ENCODE measurements at regions not wholly inside any gene's neighbourhood (a gene's known extent, or its start where the extent isn't known, plus 50 kb on each side); places are given as distances from the start of the nearest gene placed in this dataset.

GRCh38 chr6:93975159-93975558 lies 555.8 kb upstream of the EPHA7 start (continued):
- TF ChIP-seq CTCF (IDR thresholded peaks at IDR 0.05) (no peak), TAF1 (IDR thresholded peaks at IDR 0.05; ENCODE audit: borderline replicate concordance, low read depth, low read length) (no peak), EP300 (IDR thresholded peaks at IDR 0.05; ENCODE audit: borderline replicate concordance in 1 of 2, low read depth in 1 of 2, low read length in 1 of 2) (no peak), MEF2A (IDR thresholded peaks at IDR 0.05; ENCODE audit: borderline replicate concordance, low read depth) (no peak), CHD2 (IDR thresholded peaks at IDR 0.05; ENCODE audit: low read length, partially characterized antibody) (no peak), FOXM1 (IDR thresholded peaks at IDR 0.05; ENCODE audit: low read depth) (no peak)

- Histone ChIP-seq H2AFZ (ENCODE audit: low read depth) (no peak overlapping the region), H3K9me3 (no peaks in the 10 kb centered on the region)
- 3% methylated on average over 2 of the region's 2 CpGs for WGBS (ENCODE audit: low lambda C conversion rate)
Measured at GRCh38 chr6:93974332-93974731, 555.0 kb upstream of the EPHA7 start.

More at GRCh38 chr6:93974332-93974731, 555.0 kb upstream of the EPHA7 start:
- ChIA-PET CTCF (no interaction called here), POLR2A (no interaction called here)
- H3K27ac ChIP-seq (ENCODE audit: low read depth in 2 of 2, low read length in 1 of 2), result no peak overlapping the region
- no peaks in the 10 kb centered on the region for H4K20me1 ChIP-seq (ENCODE audit: insufficient read depth)
- no peak overlapping the region for H3K4me3 ChIP-seq (ENCODE audit: low read depth in 2 of 2, low read length in 1 of 2)
- H3K79me2 ChIP-seq (ENCODE audit: insufficient read depth), result no peaks in the 10 kb centered on the region
- TF ChIP-seq TCF12 (IDR thresholded peaks at IDR 0.05), result no peak
- no peak for TF ChIP-seq SMC3 (IDR thresholded peaks at IDR 0.05; ENCODE audit: low read depth, low read length)
- TF ChIP-seq ELF1 (IDR thresholded peaks at IDR 0.05), result no peak
- TF ChIP-seq RCOR1 (IDR thresholded peaks at IDR 0.05; ENCODE audit: low read length), result no peak
- no peak for TF ChIP-seq MEF2A (IDR thresholded peaks at IDR 0.05; ENCODE audit: borderline replicate concordance, low read depth)
- TF ChIP-seq CHD2 (IDR thresholded peaks at IDR 0.05; ENCODE audit: low read length, partially characterized antibody), result no peak
- no peak for TF ChIP-seq SIN3A (IDR thresholded peaks at IDR 0.05; ENCODE audit: borderline replicate concordance, low read depth, low read length)
- no peak for TF ChIP-seq JUND (IDR thresholded peaks at IDR 0.05)
- no peak for TF ChIP-seq GATA2 (CRISPR knock-in tag; IDR thresholded peaks at IDR 0.05)
- TF ChIP-seq MAX (IDR thresholded peaks at IDR 0.05; ENCODE audit: low read depth), result no peak
- TF ChIP-seq USF2 (IDR thresholded peaks at IDR 0.05; ENCODE audit: borderline replicate concordance, low read depth, low read length), result no peak
- no peak for TF ChIP-seq FOXJ3 (CRISPR knock-in tag; IDR thresholded peaks at IDR 0.05)
- TF ChIP-seq GABPA (IDR thresholded peaks at IDR 0.05; ENCODE audit: low read depth), result no peak
- no peak for TF ChIP-seq EZH2phosphoT487 (IDR thresholded peaks at IDR 0.05; ENCODE audit: borderline replicate concordance, low read depth)
- no peak overlapping the region for H3K4me2 ChIP-seq
- H3K4me1 ChIP-seq (ENCODE audit: control insufficient read depth in 1 of 2, insufficient read depth in 2 of 2, low read depth in 1 of 2, low read length in 1 of 2), result no peaks in the 10 kb centered on the region
- no peaks in the 10 kb centered on the region for H3K36me3 ChIP-seq (replicated peaks in 1 of 2; ENCODE audit: control insufficient read depth in 1 of 2, insufficient read depth in 2 of 2, low read length in 1 of 2)
- H3K9me2 ChIP-seq, result no peaks in the 10 kb centered on the region
- no peaks in the 10 kb centered on the region for H3K27me3 ChIP-seq (ENCODE audit: insufficient read depth)
- no peak overlapping the region for H3K9ac ChIP-seq
- no peak for DNase-seq
- no peaks in the 10 kb centered on the region for H3F3A ChIP-seq (replicated peaks; ENCODE audit: insufficient read depth)

All from SK-N-SH (cell line).